NCI-H146 treated with DMSO at 0.1 percent for 48 hours (cell line): ENCODE measurements at regions not wholly inside any gene's neighbourhood (a gene's known extent, or its start where the extent isn't known, plus 50 kb on each side); places are given as distances from the start of the nearest gene placed in this dataset.
A peak's percentile ranks its signal among the peaks of the same experiment; 100 is the strongest.

Source experiments
- DNase-seq: peaks from one replicate; lab custom pipeline; 2025; ENCODE audit not compliant: unreplicated experiment; lab: John Stamatoyannopoulos, UW

DNA sequence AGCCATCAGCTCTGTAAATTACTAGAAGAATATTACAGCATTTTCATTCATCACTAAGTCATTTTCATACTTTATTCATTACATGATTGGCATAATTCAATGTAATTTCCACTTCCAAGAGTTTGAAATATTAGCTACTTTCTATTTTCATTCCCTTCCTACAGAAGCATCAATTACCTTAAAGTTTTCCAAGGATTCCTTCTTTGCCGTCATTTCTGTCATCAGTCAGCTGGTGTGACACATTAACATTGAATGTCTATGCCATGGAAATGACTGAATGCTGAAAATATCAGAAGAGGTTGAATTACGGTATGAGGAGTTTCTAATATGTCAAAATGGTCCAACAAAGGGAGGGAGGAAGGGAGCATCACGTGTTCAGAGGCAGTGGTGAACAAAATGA lies 718.2 kb upstream of the GRM7 start:
- DNase-seq, result no peak

- DNase-seq, result no peak
These were observed 713.0 kb upstream of the GRM7 start for GRCh38 chr3:6147883-6148282.

DNA sequence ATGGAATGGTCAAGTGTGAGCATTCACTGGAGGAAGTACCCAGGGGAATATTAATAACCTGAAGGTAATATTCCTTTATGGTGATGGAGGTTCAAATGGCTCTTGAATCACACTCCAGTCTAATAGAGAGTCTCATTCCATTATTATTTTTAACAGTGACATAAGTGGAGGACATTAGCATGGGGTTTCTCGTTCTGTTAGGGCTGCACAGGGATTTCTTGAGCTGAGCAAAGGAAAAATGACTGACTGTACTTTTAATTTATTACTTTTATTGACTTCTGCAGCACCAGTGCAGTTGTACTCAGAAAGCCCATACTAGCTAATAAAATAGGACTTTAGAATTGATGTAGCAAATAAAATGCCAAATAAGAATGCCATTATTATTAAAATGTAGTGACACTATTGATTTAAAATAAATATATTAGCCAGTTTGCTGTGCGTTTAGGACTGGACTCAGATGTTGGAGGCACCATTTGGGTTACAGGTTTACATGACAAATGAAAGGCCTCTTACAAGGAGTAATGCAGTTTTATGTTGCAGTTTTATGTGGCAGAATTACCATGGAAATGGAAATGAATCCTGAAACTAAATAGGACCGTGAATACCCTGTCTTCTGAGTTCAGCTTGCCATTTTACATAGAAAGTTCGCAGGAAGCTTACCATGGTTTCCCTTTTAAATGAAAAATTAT lies 705.1 kb upstream of the GRM7 start:
- DNase-seq, result no peak

- no peak for DNase-seq
These were observed 695.0 kb upstream of the GRM7 start for GRCh38 chr3:6165951-6166350.

DNA sequence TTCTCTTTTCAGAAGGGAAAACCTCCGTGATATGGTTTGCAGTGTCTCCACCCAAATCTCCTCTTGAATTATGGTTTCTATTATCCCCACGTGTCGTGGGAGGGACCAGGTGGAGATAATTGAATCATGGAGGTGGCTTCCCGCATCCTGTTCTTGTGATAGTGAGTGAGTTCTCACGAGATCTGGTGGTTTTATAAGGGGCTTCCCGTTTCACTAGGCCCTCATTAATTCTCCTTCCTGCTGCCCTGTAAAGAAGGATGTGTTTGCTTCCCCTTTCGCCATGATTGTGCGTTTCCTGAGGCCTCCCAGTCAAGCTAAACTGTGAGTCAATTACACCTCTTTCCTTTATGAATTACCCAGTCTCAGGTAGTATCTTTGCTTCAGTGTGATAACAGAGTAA lies 692.7 kb upstream of the GRM7 start:
- DNase-seq, result no peak

GRCh38 chr3:6172871-6173642 lies 687.9 kb upstream of the GRM7 start:
- DNase-seq, result no peak

DNA sequence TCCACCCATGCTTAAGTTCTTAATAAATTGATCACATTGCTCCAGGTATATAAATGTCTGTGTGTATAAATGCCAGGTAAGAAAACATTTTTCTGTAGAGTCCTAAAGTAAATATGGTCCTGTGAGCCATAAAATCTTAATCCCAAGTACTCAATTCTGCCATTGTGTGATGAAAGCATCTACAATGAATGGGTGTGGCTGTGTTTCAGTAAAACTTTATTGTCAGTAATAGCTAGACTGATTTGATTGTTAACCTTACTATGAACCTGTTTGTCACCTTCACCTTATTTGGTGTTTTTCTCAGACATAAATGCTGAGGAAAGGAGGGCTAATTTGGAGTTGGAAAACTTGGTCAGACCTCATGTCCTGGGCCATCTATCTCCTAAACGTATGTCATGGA lies 683.5 kb upstream of the GRM7 start:
- DNase-seq, result no peak

GRCh38 chr3:6179761-6180160 lies 681.2 kb upstream of the GRM7 start:
- no peak for DNase-seq

DNA sequence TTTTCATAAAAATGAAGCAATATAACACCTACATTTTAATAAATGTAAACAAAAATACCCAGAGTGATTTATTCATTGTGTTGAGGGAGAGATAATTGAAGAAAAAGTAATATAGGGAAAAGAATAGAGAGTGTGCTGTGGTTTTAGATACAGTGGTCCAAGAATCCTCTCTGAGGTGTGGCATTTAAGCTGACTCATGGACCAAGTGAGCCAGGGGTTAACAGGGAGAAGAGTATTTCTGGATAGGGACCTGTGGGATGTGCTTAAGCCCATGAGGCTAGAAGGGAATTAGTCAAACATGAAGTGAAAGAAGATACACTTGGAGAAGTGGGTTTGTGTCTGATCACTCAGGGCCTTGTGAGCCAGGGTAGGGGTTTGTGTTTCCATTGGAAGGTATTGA lies 680.7 kb upstream of the GRM7 start:
- DNase-seq, result no peak

GRCh38 chr3:6182476-6182875 lies 678.4 kb upstream of the GRM7 start:
- DNase-seq, result no peak

- no peak for DNase-seq
These were observed 678.0 kb upstream of the GRM7 start for GRCh38 chr3:6182909-6183308.

- DNase-seq, result no peak
These were observed 671.5 kb upstream of the GRM7 start for GRCh38 chr3:6189384-6189783.

- no peak for DNase-seq
These were observed 656.0 kb upstream of the GRM7 start for GRCh38 chr3:6204891-6205290.

GRCh38 chr3:6216135-6217026 lies 644.5 kb upstream of the GRM7 start:
- DNase-seq, result peak; percentile 83

GRCh38 chr3:6220447-6220846 lies 640.5 kb upstream of the GRM7 start:
- no peak for DNase-seq

DNA sequence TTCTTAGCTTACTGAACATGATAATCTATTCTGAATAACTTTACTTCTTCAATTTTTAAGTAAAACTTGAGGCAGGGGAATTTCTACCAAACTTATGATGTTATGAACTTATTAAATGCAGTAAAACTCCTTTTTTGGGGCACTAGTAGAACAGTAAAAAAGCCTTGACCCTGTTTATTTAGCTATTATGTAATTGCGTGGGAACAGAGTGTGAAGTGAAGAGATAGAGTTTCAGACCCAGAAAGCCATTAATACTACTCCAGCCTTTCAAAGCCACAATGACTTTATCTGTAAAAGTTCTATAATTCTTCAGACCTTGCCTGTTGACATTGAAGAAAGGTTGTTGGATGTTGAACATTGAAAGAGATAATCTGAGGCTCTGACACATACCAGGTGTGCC lies 638.8 kb upstream of the GRM7 start:
- DNase-seq, result no peak

DNA sequence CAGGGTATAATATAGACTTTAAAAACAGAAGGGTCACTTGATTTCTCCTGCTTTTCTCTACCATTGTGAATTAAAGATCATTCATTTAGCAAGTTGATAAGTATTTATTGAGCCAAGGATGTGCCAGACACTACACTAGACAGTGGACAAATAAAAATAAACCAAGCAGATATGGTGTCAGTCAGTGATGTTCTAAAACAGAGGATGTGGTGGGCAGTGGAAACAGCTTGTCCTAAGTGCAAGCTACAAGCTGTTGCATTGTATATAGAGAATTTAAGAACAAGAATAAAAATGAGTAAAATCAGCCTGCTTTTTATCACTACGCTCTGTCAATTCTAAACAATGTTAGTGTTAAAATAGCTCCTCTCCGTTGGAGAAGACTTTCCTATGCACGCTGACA lies 637.3 kb upstream of the GRM7 start:
- DNase-seq, result no peak

DNA sequence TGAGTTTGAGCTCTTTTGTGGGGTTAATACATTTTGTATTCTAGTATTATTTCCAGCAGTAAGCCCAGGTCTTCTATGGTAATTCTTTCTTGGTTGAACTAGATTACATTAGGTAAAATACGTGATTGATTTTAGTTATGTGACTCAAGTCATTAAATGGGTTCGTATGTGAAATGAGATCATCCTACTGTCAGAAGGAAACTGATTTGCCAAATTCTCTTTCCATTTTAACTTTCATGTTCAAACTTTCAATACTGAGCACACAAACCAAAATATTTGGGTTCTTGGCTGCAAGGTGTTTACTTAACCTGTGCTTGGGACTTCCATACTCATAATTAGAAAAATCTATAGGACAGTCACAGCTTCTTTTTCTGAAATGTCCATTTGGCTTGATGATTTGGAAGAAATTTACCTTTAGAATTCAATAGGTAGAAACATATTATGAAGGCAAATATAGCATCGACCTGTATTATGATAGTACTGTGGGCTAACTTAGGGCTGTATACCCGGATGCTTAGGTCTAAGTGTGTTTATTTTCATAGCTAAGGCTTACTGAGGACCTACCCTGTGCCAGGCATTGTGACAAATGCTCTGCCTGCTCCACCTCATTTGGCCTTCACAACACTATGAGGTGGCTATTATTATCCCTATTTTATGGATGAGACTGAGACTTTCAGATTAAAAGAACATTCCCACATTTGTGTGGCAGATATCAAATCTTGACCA lies 631.8 kb upstream of the GRM7 start:
- DNase-seq, result no peak

DNA sequence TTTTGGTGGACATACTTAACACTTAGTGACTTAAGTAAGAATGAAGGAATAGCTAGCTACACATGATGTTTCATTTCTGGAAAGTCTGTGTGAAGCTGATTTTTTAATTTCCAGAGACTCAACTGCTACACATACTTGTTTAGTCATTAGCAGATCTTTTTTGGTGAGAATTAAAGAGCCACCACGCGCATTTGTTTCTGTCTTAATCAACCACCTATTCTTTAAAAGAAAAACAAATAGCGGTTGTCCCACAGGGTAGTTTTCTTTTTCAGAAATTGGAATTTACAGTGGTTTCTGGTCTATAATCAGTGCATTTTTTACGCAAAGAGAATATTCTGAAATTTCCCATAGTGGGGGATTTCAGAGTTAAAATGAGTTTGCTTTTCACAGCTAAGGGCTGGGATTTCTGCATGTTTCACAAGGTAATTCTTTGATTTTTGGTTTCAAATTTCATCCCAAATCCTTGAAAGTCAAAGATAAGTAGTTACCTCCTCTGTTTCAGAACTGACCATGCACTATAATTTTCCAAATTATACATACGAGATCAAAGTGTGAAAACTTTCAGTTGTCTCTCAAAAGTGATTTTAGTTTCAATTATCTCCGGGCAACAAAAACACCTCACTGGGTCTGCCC lies 631.0 kb upstream of the GRM7 start:
- no peak for DNase-seq

GRCh38 chr3:6242104-6242503 lies 618.8 kb upstream of the GRM7 start:
- no peak for DNase-seq

DNA sequence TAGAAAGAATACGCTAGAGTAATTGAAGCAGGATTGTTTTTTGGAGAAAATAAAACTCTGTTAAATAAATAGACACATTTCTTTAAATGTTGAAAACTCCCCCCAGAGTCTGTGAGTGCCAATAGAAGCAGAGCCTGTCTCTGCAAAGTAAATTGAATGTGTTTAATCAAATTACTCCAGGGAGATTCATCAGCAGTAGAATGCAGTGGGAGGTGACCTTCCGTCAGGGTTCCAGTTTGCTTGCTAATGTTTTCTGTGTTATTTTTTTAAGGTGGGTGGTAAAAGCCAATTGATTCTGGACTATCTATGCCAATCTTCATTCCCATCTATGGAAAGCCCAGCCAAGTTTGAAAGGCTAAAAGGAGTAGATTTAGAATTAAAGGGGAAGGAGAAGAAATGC lies 612.4 kb upstream of the GRM7 start:
- no peak for DNase-seq
